ENCODE measurements at regions not wholly inside any gene's neighbourhood (a gene's known extent, or its start where the extent isn't known, plus 50 kb on each side); places are given as distances from the start of the nearest gene placed in this dataset.

GRCh38 chr3:127119693-127120464 lies 73.1 kb upstream of the PRR23E start:
- Histone ChIP-seq H3K36me3 (replicated peaks in 1 of 2; ENCODE audit: insufficient read depth in 1 of 2, low read depth in 2 of 2) (no peaks in the 10 kb centered on the region), H3K27me3 (no peaks in the 10 kb centered on the region), H3K4me3 (no peak overlapping the region), H3K9me3 (no peaks in the 10 kb centered on the region), H3K4me1 (no peaks in the 10 kb centered on the region), H3K27ac (no peak overlapping the region)
- WGBS, 2 donors = 62 to 67% methylated on average over 5 of the region's 5 CpGs
- ATAC-seq (no peak), DNase-seq (no peak)
- TF ChIP-seq, protein P1, sequence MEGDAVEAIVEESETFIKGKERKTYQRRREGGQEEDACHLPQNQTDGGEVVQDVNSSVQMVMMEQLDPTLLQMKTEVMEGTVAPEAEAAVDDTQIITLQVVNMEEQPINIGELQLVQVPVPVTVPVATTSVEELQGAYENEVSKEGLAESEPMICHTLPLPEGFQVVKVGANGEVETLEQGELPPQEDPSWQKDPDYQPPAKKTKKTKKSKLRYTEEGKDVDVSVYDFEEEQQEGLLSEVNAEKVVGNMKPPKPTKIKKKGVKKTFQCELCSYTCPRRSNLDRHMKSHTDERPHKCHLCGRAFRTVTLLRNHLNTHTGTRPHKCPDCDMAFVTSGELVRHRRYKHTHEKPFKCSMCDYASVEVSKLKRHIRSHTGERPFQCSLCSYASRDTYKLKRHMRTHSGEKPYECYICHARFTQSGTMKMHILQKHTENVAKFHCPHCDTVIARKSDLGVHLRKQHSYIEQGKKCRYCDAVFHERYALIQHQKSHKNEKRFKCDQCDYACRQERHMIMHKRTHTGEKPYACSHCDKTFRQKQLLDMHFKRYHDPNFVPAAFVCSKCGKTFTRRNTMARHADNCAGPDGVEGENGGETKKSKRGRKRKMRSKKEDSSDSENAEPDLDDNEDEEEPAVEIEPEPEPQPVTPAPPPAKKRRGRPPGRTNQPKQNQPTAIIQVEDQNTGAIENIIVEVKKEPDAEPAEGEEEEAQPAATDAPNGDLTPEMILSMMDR (IDR thresholded peaks at IDR 0.05) = no peak
- TF ChIP-seq POLR2A (IDR thresholded peaks at IDR 0.05) = no peak
- intact Hi-C loops (cut with DNase I) = no loop called here

GRCh38 chr3:127120851-127121647 lies 71.9 kb upstream of the PRR23E start:
- H3K4me3 ChIP-seq = no peak overlapping the region
- ATAC-seq (no peak), DNase-seq (no peak)
- TF ChIP-seq, protein P1 (IDR thresholded peaks at IDR 0.05) = no peak
- no peak for TF ChIP-seq POLR2A (IDR thresholded peaks at IDR 0.05)
- H3K27me3 ChIP-seq = no peaks in the 10 kb centered on the region
- H3K36me3 ChIP-seq (replicated peaks in 1 of 2; ENCODE audit: insufficient read depth in 1 of 2, low read depth in 2 of 2) = no peaks in the 10 kb centered on the region
- no peak overlapping the region for H3K27ac ChIP-seq
- no peaks in the 10 kb centered on the region for H3K9me3 ChIP-seq
- intact Hi-C loops (cut with DNase I) = no loop called here
- 86 to 94% methylated on average over 13 of the region's 13 CpGs for WGBS, 2 donors
- H3K4me1 ChIP-seq = no peaks in the 10 kb centered on the region

GRCh38 chr3:127121885-127122284 lies 71.0 kb upstream of the PRR23E start:
- Histone ChIP-seq H3K4me3 (no peak overlapping the region), H3K27ac (no peak overlapping the region), H3K4me1 (no peaks in the 10 kb centered on the region), H3K9me3 (no peaks in the 10 kb centered on the region), H3K36me3 (replicated peaks in 1 of 2; ENCODE audit: insufficient read depth in 1 of 2, low read depth in 2 of 2) (no peaks in the 10 kb centered on the region), H3K27me3 (no peaks in the 10 kb centered on the region)
- ATAC-seq (no peak), DNase-seq (no peak)
- intact Hi-C loops (cut with DNase I) = no loop called here
- no peak for TF ChIP-seq POLR2A (IDR thresholded peaks at IDR 0.05)
- TF ChIP-seq, protein P1 (IDR thresholded peaks at IDR 0.05) = no peak
- 33 to 50% methylated on average over 1 of the region's 1 CpG for WGBS, 2 donors

- no peaks in the 10 kb centered on the region for H3K4me1 ChIP-seq
- TF ChIP-seq, protein P1 (IDR thresholded peaks at IDR 0.05) = no peak
- no peak for TF ChIP-seq POLR2A (IDR thresholded peaks at IDR 0.05)
Measured at GRCh38 chr3:127123533-127123932, 69.4 kb upstream of the PRR23E start.

More at GRCh38 chr3:127123533-127123932, 69.4 kb upstream of the PRR23E start:
- Histone ChIP-seq H3K36me3 (replicated peaks in 1 of 2; ENCODE audit: insufficient read depth in 1 of 2, low read depth in 2 of 2) (no peaks in the 10 kb centered on the region), H3K27me3 (no peaks in the 10 kb centered on the region), H3K27ac (no peak overlapping the region), H3K4me3 (no peak overlapping the region), H3K9me3 (no peaks in the 10 kb centered on the region)
- intact Hi-C loops (cut with DNase I) = no loop called here
- WGBS, 2 donors = 88 to 92% methylated on average over 2 of the region's 2 CpGs
- no peak for DNase-seq
- ATAC-seq = no peak

Data from body of pancreas (tissue), 4 donors.